ENCODE measurements at regions not wholly inside any gene's neighbourhood (a gene's known extent, or its start where the extent isn't known, plus 50 kb on each side); places are given as distances from the start of the nearest gene placed in this dataset.
A peak's percentile ranks its signal among the peaks of the same experiment; 100 is the strongest.

GRCh38 chr15:85307687-85308045, 72.7 kb upstream of the AKAP13 start:
- DNase-seq (ENCODE audit: low read depth in 2 of 2), result no peak

GRCh38 chr15:85311647-85312046, 68.8 kb upstream of the AKAP13 start:
- no peak for DNase-seq (ENCODE audit: low read depth in 2 of 2)

GRCh38 chr15:85312486-85312885, 67.9 kb upstream of the AKAP13 start:
- DNase-seq (ENCODE audit: low read depth in 2 of 2), result no peak

GRCh38 chr15:85312929-85313331, 67.5 kb upstream of the AKAP13 start:
- DNase-seq (ENCODE audit: low read depth in 2 of 2), result no peak

GRCh38 chr15:85313339-85313738, 67.1 kb upstream of the AKAP13 start:
- no peak for DNase-seq (ENCODE audit: low read depth in 2 of 2)

- no peak for DNase-seq (ENCODE audit: low read depth in 2 of 2)
Measured at GRCh38 chr15:85314146-85314545, 66.3 kb upstream of the AKAP13 start.

- no peak for DNase-seq (ENCODE audit: low read depth in 2 of 2)
Measured at GRCh38 chr15:85314633-85315032, 65.8 kb upstream of the AKAP13 start.

- no peak for DNase-seq (ENCODE audit: low read depth in 2 of 2)
Measured at GRCh38 chr15:85316244-85316934, 64.0 kb upstream of the AKAP13 start.

GRCh38 chr15:85318048-85318731, 62.2 kb upstream of the AKAP13 start:
- peak; percentile 88 to 89 for DNase-seq (ENCODE audit: low read depth in 2 of 2)

- DNase-seq (ENCODE audit: low read depth in 2 of 2), result no peak
Measured at GRCh38 chr15:85318732-85319076, 61.7 kb upstream of the AKAP13 start.

GRCh38 chr15:85324202-85324601, 56.2 kb upstream of the AKAP13 start:
- no peak for DNase-seq (ENCODE audit: low read depth in 2 of 2)

- no peak for DNase-seq (ENCODE audit: low read depth in 2 of 2)
Measured at GRCh38 chr15:85325834-85326233, 54.6 kb upstream of the AKAP13 start.

- DNase-seq (ENCODE audit: low read depth in 2 of 2), result no peak
Measured at GRCh38 chr15:85326291-85326690, 54.1 kb upstream of the AKAP13 start.

GRCh38 chr15:85327820-85328219, 52.6 kb upstream of the AKAP13 start:
- DNase-seq (ENCODE audit: low read depth in 2 of 2), result no peak

GRCh38 chr15:85329561-85330422, 50.6 kb upstream of the AKAP13 start:
- peak; percentile 71 to 72 for DNase-seq (ENCODE audit: low read depth in 2 of 2)

Data from fibroblast of skin of left quadriceps (primary cell).